HEK293 (cell line): ENCODE measurements at regions not wholly inside any gene's neighbourhood (a gene's known extent, or its start where the extent isn't known, plus 50 kb on each side); places are given as distances from the start of the nearest gene placed in this dataset.

Experiments used
- KLF16 ChIP-seq: fragments of 450-650 bp; formaldehyde crosslinking; IDR thresholded peaks from 2 replicates; pipeline ENCODE4 v1.5.1; 2017; ENCODE audit warnings: missing biosample characterization, missing genetic modification characterization
- SCRT1 ChIP-seq: fragments of 450-650 bp; formaldehyde crosslinking; IDR thresholded peaks from 2 replicates; pipeline ENCODE4 v1.5.1; 2016; ENCODE audit warnings: missing biosample characterization, missing genetic modification characterization, borderline replicate concordance
- ZNF146 ChIP-seq: fragments of 450-650 bp; formaldehyde crosslinking; IDR thresholded peaks from 2 replicates; pipeline ENCODE4 v1.5.1; 2016; ENCODE audit warnings: missing biosample characterization, missing genetic modification characterization
- ZNF350 ChIP-seq: fragments of 450-650 bp; formaldehyde crosslinking; IDR thresholded peaks from 2 replicates; pipeline ENCODE4 v1.5.0; 2017; ENCODE audit warnings: missing biosample characterization, mild to moderate bottlenecking, missing genetic modification characterization
- ZNF394 ChIP-seq: fragments of 450-650 bp; formaldehyde crosslinking; IDR thresholded peaks from 2 replicates; pipeline ENCODE4 v1.5.1; 2016; ENCODE audit warnings: missing biosample characterization, missing genetic modification characterization, mild to moderate bottlenecking, moderate library complexity, borderline replicate concordance
- ZNF404 ChIP-seq: fragments of 450-650 bp; formaldehyde crosslinking; IDR thresholded peaks from 2 replicates; pipeline ENCODE4 v1.5.1; 2017; ENCODE audit warnings: missing biosample characterization, missing genetic modification characterization
- ZNF549 ChIP-seq: fragments of 450-650 bp; IDR thresholded peaks from 2 replicates; pipeline ENCODE4 v1.5.1; 2018; ENCODE audit warnings: missing biosample characterization, missing genetic modification characterization, mild to moderate bottlenecking, inconsistent platforms, moderate library complexity
- TF ChIP-seq, protein P1 (sequence below): fragments of 450-650 bp; formaldehyde crosslinking; IDR thresholded peaks from 2 replicates; pipeline ENCODE4 v1.5.1; 2016; ENCODE audit warnings: missing biosample characterization, missing genetic modification characterization
- TF ChIP-seq, protein P2 (sequence below): fragments of 450-650 bp; formaldehyde crosslinking; IDR thresholded peaks from 2 replicates; pipeline ENCODE4 v1.5.1; 2016; ENCODE audit warnings: missing biosample characterization, missing genetic modification characterization
- TF ChIP-seq, protein P3 (sequence below): fragments of 450-650 bp; formaldehyde crosslinking; IDR thresholded peaks from 2 replicates; pipeline ENCODE4 v1.5.1; 2016; ENCODE audit warnings: missing biosample characterization, missing genetic modification characterization
- TF ChIP-seq, protein P4 (sequence below): fragments of 450-650 bp; formaldehyde crosslinking; IDR thresholded peaks from 2 replicates; pipeline ENCODE4 v1.5.1; 2016; ENCODE audit warnings: missing biosample characterization, missing genetic modification characterization, borderline replicate concordance

DNA sequence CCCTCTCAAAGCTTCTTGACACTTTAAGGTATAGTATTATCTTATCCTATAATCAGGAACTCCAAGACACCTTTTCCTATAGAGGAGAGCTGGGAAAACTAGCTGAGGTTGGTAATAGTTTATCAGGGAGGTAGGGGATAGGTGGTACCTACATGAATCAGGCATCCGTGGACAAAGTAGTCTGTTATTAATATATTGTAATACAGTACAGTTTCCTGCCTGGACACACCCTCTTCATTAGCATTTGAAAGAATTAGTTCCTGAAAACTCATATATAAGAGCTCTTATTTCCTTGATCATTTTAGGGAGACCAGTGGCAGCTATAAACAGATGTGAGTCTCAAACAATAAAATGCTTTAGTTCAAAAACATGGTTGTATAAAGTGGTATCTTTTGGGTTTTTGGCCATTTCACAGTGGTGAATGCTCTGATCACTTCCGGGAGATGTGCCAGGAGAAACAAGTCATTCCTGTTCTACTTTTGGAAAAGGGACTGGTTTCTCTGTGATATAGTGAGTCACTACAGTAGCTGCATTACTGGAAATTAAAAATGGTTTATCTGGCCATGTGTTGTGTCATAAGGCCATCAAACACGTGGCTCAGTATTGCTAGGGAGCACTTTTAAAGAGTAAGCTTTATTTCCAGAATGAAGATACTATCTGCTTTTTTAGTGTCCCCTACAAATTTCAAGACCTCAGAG, 98.1 kb downstream of the KLRB1 start:
- TF ChIP-seq, protein P1, sequence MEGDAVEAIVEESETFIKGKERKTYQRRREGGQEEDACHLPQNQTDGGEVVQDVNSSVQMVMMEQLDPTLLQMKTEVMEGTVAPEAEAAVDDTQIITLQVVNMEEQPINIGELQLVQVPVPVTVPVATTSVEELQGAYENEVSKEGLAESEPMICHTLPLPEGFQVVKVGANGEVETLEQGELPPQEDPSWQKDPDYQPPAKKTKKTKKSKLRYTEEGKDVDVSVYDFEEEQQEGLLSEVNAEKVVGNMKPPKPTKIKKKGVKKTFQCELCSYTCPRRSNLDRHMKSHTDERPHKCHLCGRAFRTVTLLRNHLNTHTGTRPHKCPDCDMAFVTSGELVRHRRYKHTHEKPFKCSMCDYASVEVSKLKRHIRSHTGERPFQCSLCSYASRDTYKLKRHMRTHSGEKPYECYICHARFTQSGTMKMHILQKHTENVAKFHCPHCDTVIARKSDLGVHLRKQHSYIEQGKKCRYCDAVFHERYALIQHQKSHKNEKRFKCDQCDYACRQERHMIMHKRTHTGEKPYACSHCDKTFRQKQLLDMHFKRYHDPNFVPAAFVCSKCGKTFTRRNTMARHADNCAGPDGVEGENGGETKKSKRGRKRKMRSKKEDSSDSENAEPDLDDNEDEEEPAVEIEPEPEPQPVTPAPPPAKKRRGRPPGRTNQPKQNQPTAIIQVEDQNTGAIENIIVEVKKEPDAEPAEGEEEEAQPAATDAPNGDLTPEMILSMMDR (tag by site-specific recombination) = no peak
- no peak for TF ChIP-seq ZNF146
- no peak for TF ChIP-seq ZNF404
- TF ChIP-seq SCRT1 (tag by site-specific recombination) = no peak
- TF ChIP-seq, protein P2, sequence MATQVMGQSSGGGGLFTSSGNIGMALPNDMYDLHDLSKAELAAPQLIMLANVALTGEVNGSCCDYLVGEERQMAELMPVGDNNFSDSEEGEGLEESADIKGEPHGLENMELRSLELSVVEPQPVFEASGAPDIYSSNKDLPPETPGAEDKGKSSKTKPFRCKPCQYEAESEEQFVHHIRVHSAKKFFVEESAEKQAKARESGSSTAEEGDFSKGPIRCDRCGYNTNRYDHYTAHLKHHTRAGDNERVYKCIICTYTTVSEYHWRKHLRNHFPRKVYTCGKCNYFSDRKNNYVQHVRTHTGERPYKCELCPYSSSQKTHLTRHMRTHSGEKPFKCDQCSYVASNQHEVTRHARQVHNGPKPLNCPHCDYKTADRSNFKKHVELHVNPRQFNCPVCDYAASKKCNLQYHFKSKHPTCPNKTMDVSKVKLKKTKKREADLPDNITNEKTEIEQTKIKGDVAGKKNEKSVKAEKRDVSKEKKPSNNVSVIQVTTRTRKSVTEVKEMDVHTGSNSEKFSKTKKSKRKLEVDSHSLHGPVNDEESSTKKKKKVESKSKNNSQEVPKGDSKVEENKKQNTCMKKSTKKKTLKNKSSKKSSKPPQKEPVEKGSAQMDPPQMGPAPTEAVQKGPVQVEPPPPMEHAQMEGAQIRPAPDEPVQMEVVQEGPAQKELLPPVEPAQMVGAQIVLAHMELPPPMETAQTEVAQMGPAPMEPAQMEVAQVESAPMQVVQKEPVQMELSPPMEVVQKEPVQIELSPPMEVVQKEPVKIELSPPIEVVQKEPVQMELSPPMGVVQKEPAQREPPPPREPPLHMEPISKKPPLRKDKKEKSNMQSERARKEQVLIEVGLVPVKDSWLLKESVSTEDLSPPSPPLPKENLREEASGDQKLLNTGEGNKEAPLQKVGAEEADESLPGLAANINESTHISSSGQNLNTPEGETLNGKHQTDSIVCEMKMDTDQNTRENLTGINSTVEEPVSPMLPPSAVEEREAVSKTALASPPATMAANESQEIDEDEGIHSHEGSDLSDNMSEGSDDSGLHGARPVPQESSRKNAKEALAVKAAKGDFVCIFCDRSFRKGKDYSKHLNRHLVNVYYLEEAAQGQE = no peak
- TF ChIP-seq ZNF549 (tag by site-specific recombination) = no peak
- no peak for TF ChIP-seq ZNF350 (tag by site-specific recombination)
- no peak for TF ChIP-seq ZNF394 (tag by site-specific recombination)
- TF ChIP-seq, protein P3, sequence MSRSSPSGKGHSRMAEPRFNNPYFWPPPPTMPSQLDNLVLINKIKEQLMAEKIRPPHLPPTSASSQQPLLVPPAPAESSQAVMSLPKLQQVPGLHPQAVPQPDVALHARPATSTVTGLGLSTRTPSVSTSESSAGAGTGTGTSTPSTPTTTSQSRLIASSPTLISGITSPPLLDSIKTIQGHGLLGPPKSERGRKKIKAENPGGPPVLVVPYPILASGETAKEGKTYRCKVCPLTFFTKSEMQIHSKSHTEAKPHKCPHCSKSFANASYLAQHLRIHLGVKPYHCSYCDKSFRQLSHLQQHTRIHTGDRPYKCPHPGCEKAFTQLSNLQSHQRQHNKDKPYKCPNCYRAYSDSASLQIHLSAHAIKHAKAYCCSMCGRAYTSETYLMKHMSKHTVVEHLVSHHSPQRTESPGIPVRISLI (tag by site-specific recombination) = no peak
- TF ChIP-seq, protein P4, sequence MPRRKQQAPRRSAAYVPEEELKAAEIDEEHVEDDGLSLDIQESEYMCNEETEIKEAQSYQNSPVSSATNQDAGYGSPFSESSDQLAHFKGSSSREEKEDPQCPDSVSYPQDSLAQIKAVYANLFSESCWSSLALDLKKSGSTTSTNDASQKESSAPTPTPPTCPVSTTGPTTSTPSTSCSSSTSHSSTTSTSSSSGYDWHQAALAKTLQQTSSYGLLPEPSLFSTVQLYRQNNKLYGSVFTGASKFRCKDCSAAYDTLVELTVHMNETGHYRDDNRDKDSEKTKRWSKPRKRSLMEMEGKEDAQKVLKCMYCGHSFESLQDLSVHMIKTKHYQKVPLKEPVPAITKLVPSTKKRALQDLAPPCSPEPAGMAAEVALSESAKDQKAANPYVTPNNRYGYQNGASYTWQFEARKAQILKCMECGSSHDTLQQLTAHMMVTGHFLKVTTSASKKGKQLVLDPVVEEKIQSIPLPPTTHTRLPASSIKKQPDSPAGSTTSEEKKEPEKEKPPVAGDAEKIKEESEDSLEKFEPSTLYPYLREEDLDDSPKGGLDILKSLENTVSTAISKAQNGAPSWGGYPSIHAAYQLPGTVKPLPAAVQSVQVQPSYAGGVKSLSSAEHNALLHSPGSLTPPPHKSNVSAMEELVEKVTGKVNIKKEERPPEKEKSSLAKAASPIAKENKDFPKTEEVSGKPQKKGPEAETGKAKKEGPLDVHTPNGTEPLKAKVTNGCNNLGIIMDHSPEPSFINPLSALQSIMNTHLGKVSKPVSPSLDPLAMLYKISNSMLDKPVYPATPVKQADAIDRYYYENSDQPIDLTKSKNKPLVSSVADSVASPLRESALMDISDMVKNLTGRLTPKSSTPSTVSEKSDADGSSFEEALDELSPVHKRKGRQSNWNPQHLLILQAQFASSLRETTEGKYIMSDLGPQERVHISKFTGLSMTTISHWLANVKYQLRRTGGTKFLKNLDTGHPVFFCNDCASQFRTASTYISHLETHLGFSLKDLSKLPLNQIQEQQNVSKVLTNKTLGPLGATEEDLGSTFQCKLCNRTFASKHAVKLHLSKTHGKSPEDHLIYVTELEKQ (tag by site-specific recombination) = no peak
- no peak for TF ChIP-seq KLF16 (tag by site-specific recombination)
